Neural progenitor cell (in vitro differentiated cells): ENCODE measurements at regions not wholly inside any gene's neighbourhood (a gene's known extent, or its start where the extent isn't known, plus 50 kb on each side); places are given as distances from the start of the nearest gene placed in this dataset.
A peak's percentile ranks its signal among the peaks of the same experiment; 100 is the strongest.

Experiments used
- DNase-seq: peaks from one replicate; pipeline ENCODE4 v3.0.0-alpha.2; 2016; ENCODE audit warnings: low spot score
- H2AFZ ChIP-seq: fragments of 200-600 bp; sonication (generic); replicated peaks from 2 replicates; pipeline ENCODE4 v1.6.1; 2016; ENCODE audit warnings: antibody characterized with exemption
- H3F3A ChIP-seq: fragments of 200-600 bp; sonication (generic); 2 replicates; pipeline ENCODE4 v1.6.1; 2016; ENCODE audit warnings: antibody characterized with exemption, low read depth
- H3K27ac ChIP-seq: fragments of 200-600 bp; sonication (generic); 2 replicates; pipeline ENCODE4 v1.5.1; 2016; ENCODE audit warnings: mild to moderate bottlenecking
- H3K27me3 ChIP-seq: fragments of 200-600 bp; sonication (generic); 2 replicates; pipeline ENCODE4 v1.6.1; 2016; ENCODE audit warnings: mild to moderate bottlenecking, moderate library complexity
- H3K36me3 ChIP-seq: fragments of 200-600 bp; sonication (generic); 2 replicates; pipeline ENCODE4 v1.5.1; 2016
- H3K4me1 ChIP-seq: fragments of 200-600 bp; sonication (generic); 2 replicates; pipeline ENCODE4 v1.6.1; 2016; ENCODE audit warnings: mixed run types
- H3K4me2 ChIP-seq: fragments of 200-600 bp; sonication (generic); 2 replicates; pipeline ENCODE4 v1.6.1; 2016
- H3K4me3 ChIP-seq: fragments of 200-600 bp; sonication (generic); 2 replicates; pipeline ENCODE4 v1.5.1; 2016
- H3K79me2 ChIP-seq: fragments of 200-600 bp; sonication (generic); 2 replicates; pipeline ENCODE4 v1.6.1; 2016; ENCODE audit warnings: low read depth
- H3K9ac ChIP-seq: fragments of 200-600 bp; sonication (generic); 2 replicates; pipeline ENCODE4 v1.6.1; 2016
- H3K9me3 ChIP-seq: fragments of 200-600 bp; sonication (generic); 2 replicates; pipeline ENCODE4 v1.5.1; 2016; ENCODE audit warnings: low read depth
- H4K20me1 ChIP-seq: fragments of 200-600 bp; sonication (generic); 2 replicates; pipeline ENCODE4 v1.6.1; 2016; ENCODE audit warnings: low read depth
- H3K27ac Mint-ChIP-seq: 3 replicates; pipeline ENCODE4 v1.8.0; 2021; ENCODE audit warnings: mixed read lengths
- H3K27me3 Mint-ChIP-seq: 2 replicates; pipeline ENCODE4 v1.8.0; 2022; ENCODE audit warnings: low read depth, mild to moderate bottlenecking, inconsistent platforms, moderate library complexity, mixed read lengths; ENCODE audit not compliant: insufficient read depth
- H3K36me3 Mint-ChIP-seq: 3 replicates; pipeline ENCODE4 v1.8.0; 2021; ENCODE audit warnings: mixed read lengths
- H3K4me1 Mint-ChIP-seq: 3 replicates; pipeline ENCODE4 v1.8.0; 2021; ENCODE audit warnings: mixed read lengths
- H3K4me3 Mint-ChIP-seq: 3 replicates; pipeline ENCODE4 v1.8.0; 2021; ENCODE audit warnings: mild to moderate bottlenecking, moderate library complexity, mixed read lengths
- H3K9me3 Mint-ChIP-seq: 3 replicates; pipeline ENCODE4 v1.8.0; 2020; ENCODE audit warnings: mixed read lengths
- CTCF ChIP-seq: fragments of 200-600 bp; sonication (generic); IDR thresholded peaks from 2 replicates; pipeline ENCODE4 v1.5.1; 2017; ENCODE audit warnings: antibody characterized with exemption, mild to moderate bottlenecking
- EZH2 ChIP-seq: fragments of 200-600 bp; sonication (generic); IDR thresholded peaks from 2 replicates; pipeline ENCODE4 v1.6.1; 2017; ENCODE audit warnings: antibody characterized with exemption, mild to moderate bottlenecking, moderate library complexity
- EZH2phosphoT487 ChIP-seq: fragments of 200-600 bp; sonication (generic); IDR thresholded peaks from 2 replicates; pipeline ENCODE4 v1.6.1; 2017; ENCODE audit warnings: antibody characterized with exemption

GRCh38 chr11:90704510-90704909 is 481.7 kb upstream of the CHORDC1 start:
- Histone ChIP-seq H4K20me1 (no peaks in the 10 kb centered on the region), H3K9ac (no peak overlapping the region), H3K4me2 (no peak overlapping the region), H3K4me1 (peaks cover 17% of the 10 kb centered on the region), H3K27me3 (no peaks in the 10 kb centered on the region), H3K9me3 (no peaks in the 10 kb centered on the region), H2AFZ (no peak overlapping the region), H3K4me3 (no peak overlapping the region), H3F3A (no peaks in the 10 kb centered on the region), H3K36me3 (no peaks in the 10 kb centered on the region), H3K27ac (no peak overlapping the region), H3K79me2 (no peaks in the 10 kb centered on the region)
- no peak for DNase-seq
- TF ChIP-seq EZH2phosphoT487 (no peak), CTCF (no peak), EZH2 (no peak)
- Mint-ChIP-seq H3K27me3 (peaks cover 4% of the 10 kb centered on the region), H3K9me3 (peaks cover 4% of the 10 kb centered on the region), H3K4me3 (no peak overlapping the region), H3K4me1 (peaks cover 27% of the 10 kb centered on the region), H3K27ac (no peak overlapping the region), H3K36me3 (no peaks in the 10 kb centered on the region)

GRCh38 chr11:90701716-90702115 is 478.9 kb upstream of the CHORDC1 start:
- Histone ChIP-seq H3K4me1 (peaks cover 26% of the 10 kb centered on the region), H3K9ac (no peak overlapping the region), H3K4me3 (no peak overlapping the region), H3K27me3 (no peaks in the 10 kb centered on the region), H3F3A (no peaks in the 10 kb centered on the region), H3K79me2 (no peaks in the 10 kb centered on the region), H2AFZ (no peak overlapping the region), H3K36me3 (no peaks in the 10 kb centered on the region), H4K20me1 (no peaks in the 10 kb centered on the region), H3K9me3 (no peaks in the 10 kb centered on the region), H3K4me2 (peak overlapping the region; percentile 60), H3K27ac (peak overlapping the region; percentile 38)
- TF ChIP-seq EZH2phosphoT487 (no peak), EZH2 (no peak), CTCF (no peak)
- Mint-ChIP-seq H3K4me3 (no peak overlapping the region), H3K4me1 (peaks cover 27% of the 10 kb centered on the region), H3K9me3 (peaks cover 4% of the 10 kb centered on the region), H3K27ac (no peak overlapping the region), H3K27me3 (peaks cover 4% of the 10 kb centered on the region), H3K36me3 (no peaks in the 10 kb centered on the region)
- DNase-seq = peak; percentile 60

GRCh38 chr11:90700789-90701439 is 478.1 kb upstream of the CHORDC1 start:
- no peak for DNase-seq
- Histone ChIP-seq H3K27ac (no peak overlapping the region), H3K36me3 (no peaks in the 10 kb centered on the region), H3F3A (no peaks in the 10 kb centered on the region), H3K27me3 (no peaks in the 10 kb centered on the region), H3K9me3 (no peaks in the 10 kb centered on the region), H2AFZ (no peak overlapping the region), H3K4me1 (peaks cover 26% of the 10 kb centered on the region), H3K9ac (no peak overlapping the region), H3K4me3 (no peak overlapping the region), H3K79me2 (no peaks in the 10 kb centered on the region), H3K4me2 (peak overlapping the region; percentile 60), H4K20me1 (no peaks in the 10 kb centered on the region)
- Mint-ChIP-seq H3K4me1 (peaks cover 27% of the 10 kb centered on the region), H3K9me3 (peaks cover 4% of the 10 kb centered on the region), H3K27me3 (peaks cover 4% of the 10 kb centered on the region), H3K4me3 (no peak overlapping the region), H3K36me3 (no peaks in the 10 kb centered on the region), H3K27ac (no peak overlapping the region)
- TF ChIP-seq EZH2phosphoT487 (no peak), CTCF (no peak), EZH2 (no peak)
